Smooth muscle cell (in vitro differentiated cells): ENCODE measurements at regions not wholly inside any gene's neighbourhood (a gene's known extent, or its start where the extent isn't known, plus 50 kb on each side); places are given as distances from the start of the nearest gene placed in this dataset.

ENCODE experiments used
- DNase-seq: peaks from one replicate; lab custom pipeline; 2025; ENCODE audit not compliant: unreplicated experiment; lab: John Stamatoyannopoulos, UW
- H2AFZ ChIP-seq: fragments of 200-600 bp; sonication (generic); 2 replicates; pipeline ENCODE4 v1.6.0; 2016; ENCODE audit warnings: antibody characterized with exemption, low read depth, mild to moderate bottlenecking
- H3F3A ChIP-seq: fragments of 200-600 bp; sonication (generic); 2 replicates; pipeline ENCODE4 v1.6.0; 2017; ENCODE audit warnings: antibody characterized with exemption, low read depth
- H3K27ac ChIP-seq: fragments of 200-600 bp; sonication (generic); 2 replicates; pipeline ENCODE4 v1.5.1; 2016; ENCODE audit warnings: low read depth, mild to moderate bottlenecking
- H3K27me3 ChIP-seq: fragments of 200-600 bp; sonication (generic); 2 replicates; pipeline ENCODE4 v1.6.1; 2016; ENCODE audit warnings: low read depth, mild to moderate bottlenecking
- H3K36me3 ChIP-seq: fragments of 200-600 bp; sonication (generic); 2 replicates; pipeline ENCODE4 v1.5.1; 2016; ENCODE audit warnings: low read depth
- H3K4me1 ChIP-seq: fragments of 200-600 bp; sonication (generic); 2 replicates; pipeline ENCODE4 v1.5.1; 2016; ENCODE audit warnings: low read depth
- H3K4me2 ChIP-seq: fragments of 200-600 bp; sonication (generic); 2 replicates; pipeline ENCODE4 v1.6.0; 2016; ENCODE audit warnings: mild to moderate bottlenecking
- H3K4me3 ChIP-seq: fragments of 200-600 bp; sonication (generic); 2 replicates; pipeline ENCODE4 v1.5.1; 2016; ENCODE audit warnings: mild to moderate bottlenecking
- H3K79me2 ChIP-seq: fragments of 200-600 bp; sonication (generic); 2 replicates; pipeline ENCODE4 v1.6.0; 2016; ENCODE audit warnings: low read depth, mild to moderate bottlenecking
- H3K9ac ChIP-seq: fragments of 200-600 bp; sonication (generic); 2 replicates; pipeline ENCODE4 v1.6.0; 2016; ENCODE audit warnings: low read depth
- H3K9me3 ChIP-seq: fragments of 200-600 bp; sonication (generic); replicated peaks from 2 replicates; pipeline ENCODE4 v1.5.1; 2016; ENCODE audit warnings: low read depth
- H4K20me1 ChIP-seq: fragments of 200-600 bp; sonication (generic); 2 replicates; pipeline ENCODE4 v1.6.0; 2016; ENCODE audit warnings: low read depth
- WGBS: methylation state at CpG from one replicate; pipeline ENCODE4 v1.1.7; 2016; ENCODE audit warnings: low lambda C conversion rate; 5-methylcytosine and 5-hydroxymethylcytosine counted together
- TF ChIP-seq, protein P1 (sequence below): fragments of 200-600 bp; sonication (generic); IDR thresholded peaks from 2 replicates; pipeline ENCODE4 v1.5.1; 2017; ENCODE audit warnings: borderline replicate concordance, mild to moderate bottlenecking, antibody characterized with exemption; ENCODE audit not compliant: insufficient read depth, poor library complexity, severe bottlenecking

DNA sequence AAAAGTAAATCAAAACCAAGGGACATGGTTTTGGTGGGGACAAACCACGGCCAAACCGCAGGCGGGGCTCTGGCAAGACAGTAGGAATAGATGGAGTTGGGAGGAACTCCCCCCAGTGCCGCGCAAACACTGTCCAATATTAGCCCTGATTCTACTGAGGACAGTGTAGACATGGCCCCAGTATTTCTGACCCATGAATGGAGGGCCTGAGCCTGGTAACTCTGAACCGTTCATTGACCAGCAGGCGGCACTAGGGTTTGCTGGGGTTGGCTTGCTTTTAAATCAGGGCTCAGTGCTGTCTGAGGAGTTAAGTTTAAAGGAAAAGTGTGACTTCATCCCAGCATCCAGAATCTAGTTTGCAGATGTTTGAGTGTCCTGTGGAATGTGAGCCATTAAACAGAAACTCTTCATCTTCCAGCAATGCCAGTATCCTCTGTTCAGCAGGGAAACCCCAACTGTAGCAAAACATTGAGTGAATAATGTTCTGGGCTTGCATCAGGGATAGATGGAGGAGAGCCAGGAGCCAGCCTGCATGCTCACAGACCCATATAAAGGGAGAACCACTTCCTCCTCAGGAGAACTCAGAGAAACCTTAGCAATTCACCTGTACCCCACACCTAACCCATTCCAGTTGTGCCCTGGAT is 147.4 kb upstream of the PRSS58 start:
- DNase-seq = no peak
- no peak overlapping the region for H2AFZ ChIP-seq
- TF ChIP-seq, protein P1, sequence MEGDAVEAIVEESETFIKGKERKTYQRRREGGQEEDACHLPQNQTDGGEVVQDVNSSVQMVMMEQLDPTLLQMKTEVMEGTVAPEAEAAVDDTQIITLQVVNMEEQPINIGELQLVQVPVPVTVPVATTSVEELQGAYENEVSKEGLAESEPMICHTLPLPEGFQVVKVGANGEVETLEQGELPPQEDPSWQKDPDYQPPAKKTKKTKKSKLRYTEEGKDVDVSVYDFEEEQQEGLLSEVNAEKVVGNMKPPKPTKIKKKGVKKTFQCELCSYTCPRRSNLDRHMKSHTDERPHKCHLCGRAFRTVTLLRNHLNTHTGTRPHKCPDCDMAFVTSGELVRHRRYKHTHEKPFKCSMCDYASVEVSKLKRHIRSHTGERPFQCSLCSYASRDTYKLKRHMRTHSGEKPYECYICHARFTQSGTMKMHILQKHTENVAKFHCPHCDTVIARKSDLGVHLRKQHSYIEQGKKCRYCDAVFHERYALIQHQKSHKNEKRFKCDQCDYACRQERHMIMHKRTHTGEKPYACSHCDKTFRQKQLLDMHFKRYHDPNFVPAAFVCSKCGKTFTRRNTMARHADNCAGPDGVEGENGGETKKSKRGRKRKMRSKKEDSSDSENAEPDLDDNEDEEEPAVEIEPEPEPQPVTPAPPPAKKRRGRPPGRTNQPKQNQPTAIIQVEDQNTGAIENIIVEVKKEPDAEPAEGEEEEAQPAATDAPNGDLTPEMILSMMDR = no peak
- no peaks in the 10 kb centered on the region for H3K79me2 ChIP-seq
- no peak overlapping the region for H3K4me3 ChIP-seq
- H3K36me3 ChIP-seq = no peaks in the 10 kb centered on the region
- no peaks in the 10 kb centered on the region for H3K27me3 ChIP-seq
- H3K4me1 ChIP-seq = no peaks in the 10 kb centered on the region
- no peak overlapping the region for H3K4me2 ChIP-seq
- no peaks in the 10 kb centered on the region for H3F3A ChIP-seq
- H3K9me3 ChIP-seq = no peaks in the 10 kb centered on the region
- no peak overlapping the region for H3K27ac ChIP-seq
- no peak overlapping the region for H3K9ac ChIP-seq
- H4K20me1 ChIP-seq = no peaks in the 10 kb centered on the region
- WGBS = 91% methylated on average over 7 of the region's 7 CpGs

DNA sequence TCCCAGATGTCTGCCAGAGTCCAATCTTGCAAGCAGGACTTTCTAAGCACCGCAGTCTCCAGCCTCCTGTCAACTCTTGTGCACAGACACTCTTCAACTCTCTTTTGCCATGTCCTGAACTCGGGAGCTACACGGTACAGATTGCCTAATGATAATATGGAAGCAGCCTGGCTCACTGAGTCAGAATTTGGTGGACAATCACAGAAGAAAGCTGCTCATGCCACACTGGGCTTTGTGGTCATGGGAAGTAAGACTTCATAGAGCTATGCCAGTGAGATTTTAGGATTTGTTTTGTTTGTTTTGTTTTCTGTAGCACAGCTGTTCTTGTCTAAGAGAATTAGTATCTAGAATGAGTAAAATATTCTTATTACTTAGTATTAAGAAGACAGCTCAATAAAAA is 144.1 kb upstream of the PRSS58 start:
- no peaks in the 10 kb centered on the region for H3K27me3 ChIP-seq
- no peaks in the 10 kb centered on the region for H3K36me3 ChIP-seq
- 74% methylated on average over 3 of the region's 3 CpGs for WGBS
- H3K4me1 ChIP-seq = no peaks in the 10 kb centered on the region
- no peak overlapping the region for H2AFZ ChIP-seq
- DNase-seq = no peak
- H3K4me3 ChIP-seq = no peak overlapping the region
- no peaks in the 10 kb centered on the region for H3K79me2 ChIP-seq
- no peak overlapping the region for H3K9ac ChIP-seq
- H3F3A ChIP-seq = no peaks in the 10 kb centered on the region
- no peaks in the 10 kb centered on the region for H3K9me3 ChIP-seq
- TF ChIP-seq, protein P1 = no peak
- H3K4me2 ChIP-seq = peak overlapping the region; percentile 9
- no peak overlapping the region for H3K27ac ChIP-seq
- H4K20me1 ChIP-seq = no peaks in the 10 kb centered on the region

DNA sequence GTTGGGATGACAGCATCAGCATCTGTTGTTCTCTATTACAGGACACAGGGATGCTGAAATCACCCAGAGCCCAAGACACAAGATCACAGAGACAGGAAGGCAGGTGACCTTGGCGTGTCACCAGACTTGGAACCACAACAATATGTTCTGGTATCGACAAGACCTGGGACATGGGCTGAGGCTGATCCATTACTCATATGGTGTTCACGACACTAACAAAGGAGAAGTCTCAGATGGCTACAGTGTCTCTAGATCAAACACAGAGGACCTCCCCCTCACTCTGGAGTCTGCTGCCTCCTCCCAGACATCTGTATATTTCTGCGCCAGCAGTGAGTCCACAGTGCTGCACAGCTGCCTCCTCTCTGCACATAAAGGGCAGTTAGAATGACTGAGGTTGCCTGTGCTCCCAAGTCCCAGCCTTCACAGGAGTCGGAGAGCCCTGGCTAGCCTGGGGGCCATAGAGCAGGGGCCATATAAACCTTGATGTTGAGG is 142.2 kb upstream of the PRSS58 start:
- Histone ChIP-seq H3K9ac (no peak overlapping the region), H3K4me2 (no peak overlapping the region), H4K20me1 (no peaks in the 10 kb centered on the region), H3K27ac (no peak overlapping the region), H3K4me1 (no peaks in the 10 kb centered on the region), H3K9me3 (no peaks in the 10 kb centered on the region), H3K79me2 (no peaks in the 10 kb centered on the region), H3K36me3 (no peaks in the 10 kb centered on the region), H3K4me3 (no peak overlapping the region), H3F3A (no peaks in the 10 kb centered on the region), H3K27me3 (peaks cover 5% of the 10 kb centered on the region), H2AFZ (no peak overlapping the region)
- TF ChIP-seq, protein P1 = no peak
- WGBS = 85% methylated on average over 5 of the region's 5 CpGs
- DNase-seq = no peak
